Stimulated activated naive B cell treated with anti-CD40 and anti-IgM and Interleukin-4, amounts not matched to agents 10 μg/mL and 1 μg/mL and 100 μg/mL, for 72 hours (primary cell): ENCODE measurements at regions not wholly inside any gene's neighbourhood (a gene's known extent, or its start where the extent isn't known, plus 50 kb on each side); places are given as distances from the start of the nearest gene placed in this dataset.
"Not testable (repeated sequence)": the region's sequence is repeated elsewhere in the genome, so short reads cannot be mapped to it uniquely, and the experiment has no call there.

Experiments used
- ATAC-seq, 2 donors: fragments of 150-1000 bp; cut with Tn5 transposase; replicated peaks; 2 replicates each; pipeline ENCODE4 v1.10.0; 2021; ENCODE audit warnings: moderate library complexity in 1 of 2
- DNase-seq: peaks from one replicate; pipeline ENCODE4 v3.0.0; 2021
- H3K27ac Mint-ChIP-seq: one replicate; pipeline ENCODE4 v1.8.0; 2022; ENCODE audit warnings: mild to moderate bottlenecking, mixed read lengths
- H3K27me3 Mint-ChIP-seq, 2 donors: one replicate each; pipeline ENCODE4 v1.8.0; 2022; ENCODE audit warnings: mixed read lengths in 2 of 2
- H3K36me3 Mint-ChIP-seq, 2 donors: one replicate each; pipeline ENCODE4 v1.8.0; 2022; ENCODE audit warnings: mixed read lengths in 2 of 2, mild to moderate bottlenecking in 1 of 2
- H3K4me1 Mint-ChIP-seq, 2 donors: one replicate each; pipeline ENCODE4 v1.8.0; 2022; ENCODE audit warnings: mixed read lengths in 2 of 2, mild to moderate bottlenecking in 1 of 2
- H3K4me3 Mint-ChIP-seq, 2 donors: one replicate each; pipeline ENCODE4 v1.8.0; 2022; ENCODE audit warnings: mild to moderate bottlenecking in 2 of 2, mixed read lengths in 2 of 2, moderate library complexity in 1 of 2
- H3K9me3 Mint-ChIP-seq, 2 donors: one replicate each; pipeline ENCODE4 v1.8.0; 2022; ENCODE audit warnings: mixed read lengths in 2 of 2, mild to moderate bottlenecking in 1 of 2

GRCh38 chr4:156128616-156129015, 174.9 kb upstream of the CTSO start:
- Mint-ChIP-seq H3K4me1 (no peaks in the 10 kb centered on the region), H3K4me3 (no peak overlapping the region)
- no peak for ATAC-seq

GRCh38 chr4:156118507-156119220, 165.0 kb upstream of the CTSO start:
- H3K27me3 Mint-ChIP-seq = no peaks in the 10 kb centered on the region
- H3K36me3 Mint-ChIP-seq = no peaks in the 10 kb centered on the region
- H3K9me3 Mint-ChIP-seq = no peaks in the 10 kb centered on the region
- no peak overlapping the region for H3K27ac Mint-ChIP-seq
- DNase-seq (no peak), ATAC-seq (no peak)
- H3K4me1 Mint-ChIP-seq = no peaks in the 10 kb centered on the region
- no peak overlapping the region for H3K4me3 Mint-ChIP-seq

More at GRCh38 chr4:156128616-156129015, 174.9 kb upstream of the CTSO start:
- peaks cover 0 to 3% of the 10 kb centered on the region in 2 donors for H3K9me3 Mint-ChIP-seq
- no peak for DNase-seq
- H3K27ac Mint-ChIP-seq = no peak overlapping the region
- H3K36me3 Mint-ChIP-seq = no peaks in the 10 kb centered on the region
- H3K27me3 Mint-ChIP-seq = peaks cover 0 to 5% of the 10 kb centered on the region in 2 donors

GRCh38 chr4:156117743-156118142, 164.1 kb upstream of the CTSO start:
- Mint-ChIP-seq H3K27me3 (no peaks in the 10 kb centered on the region), H3K27ac (no peak overlapping the region)
- no peak for ATAC-seq

GRCh38 chr4:156116991-156117390, 163.3 kb upstream of the CTSO start:
- Mint-ChIP-seq H3K4me3 (no peak overlapping the region), H3K27ac (no peak overlapping the region), H3K4me1 (no peaks in the 10 kb centered on the region), H3K27me3 (no peaks in the 10 kb centered on the region), H3K9me3 (no peaks in the 10 kb centered on the region), H3K36me3 (no peaks in the 10 kb centered on the region)
- ATAC-seq (no peak), DNase-seq (no peak)

More at GRCh38 chr4:156117743-156118142, 164.1 kb upstream of the CTSO start:
- Mint-ChIP-seq H3K36me3 (no peaks in the 10 kb centered on the region), H3K9me3 (no peaks in the 10 kb centered on the region), H3K4me3 (no peak overlapping the region), H3K4me1 (no peaks in the 10 kb centered on the region)
- no peak for DNase-seq

GRCh38 chr4:156113138-156113765, 159.6 kb upstream of the CTSO start:
- Mint-ChIP-seq H3K9me3 (no peaks in the 10 kb centered on the region), H3K4me3 (no peak overlapping the region), H3K27ac (no peak overlapping the region), H3K4me1 (no peaks in the 10 kb centered on the region), H3K36me3 (no peaks in the 10 kb centered on the region), H3K27me3 (peaks cover 0 to 11% of the 10 kb centered on the region in 2 donors)
- DNase-seq (no peak), ATAC-seq (no peak)

GRCh38 chr4:156111686-156112085, 158.0 kb upstream of the CTSO start:
- DNase-seq = no peak
- H3K9me3 Mint-ChIP-seq = no peaks in the 10 kb centered on the region
- H3K36me3 Mint-ChIP-seq = no peaks in the 10 kb centered on the region
- no peak for ATAC-seq
- no peak overlapping the region for H3K27ac Mint-ChIP-seq
- H3K4me3 Mint-ChIP-seq = no peak overlapping the region
- H3K27me3 Mint-ChIP-seq = peaks cover 6 to 11% of the 10 kb centered on the region in 2 donors
- H3K4me1 Mint-ChIP-seq = no peaks in the 10 kb centered on the region

- no peak overlapping the region for H3K4me3 Mint-ChIP-seq
- no peaks in the 10 kb centered on the region for H3K9me3 Mint-ChIP-seq
- H3K4me1 Mint-ChIP-seq = no peaks in the 10 kb centered on the region
- no peaks in the 10 kb centered on the region for H3K36me3 Mint-ChIP-seq
- peaks cover 6 to 11% of the 10 kb centered on the region in 2 donors for H3K27me3 Mint-ChIP-seq
- DNase-seq (no peak), ATAC-seq (no peak)
- H3K27ac Mint-ChIP-seq = no peak overlapping the region
Measured at GRCh38 chr4:156109943-156110900, 156.6 kb upstream of the CTSO start.

- not testable (repeated sequence) for H3K4me3 Mint-ChIP-seq, ATAC-seq, DNase-seq, H3K27ac Mint-ChIP-seq, H3K36me3 Mint-ChIP-seq, H3K4me1 Mint-ChIP-seq, H3K9me3 Mint-ChIP-seq
- peaks cover 6 to 11% of the 10 kb centered on the region in 2 donors for H3K27me3 Mint-ChIP-seq
Measured at GRCh38 chr4:156109087-156109486, 155.4 kb upstream of the CTSO start.

- Mint-ChIP-seq H3K9me3 (no peaks in the 10 kb centered on the region), H3K27ac (no peak overlapping the region), H3K36me3 (no peaks in the 10 kb centered on the region), H3K27me3 (peaks cover 6 to 8% of the 10 kb centered on the region in 2 donors), H3K4me3 (no peak overlapping the region), H3K4me1 (no peaks in the 10 kb centered on the region)
- ATAC-seq = no peak
- no peak for DNase-seq
Measured at GRCh38 chr4:156103311-156103710, 149.6 kb upstream of the CTSO start.

- no peak for DNase-seq
- H3K4me1 Mint-ChIP-seq = no peaks in the 10 kb centered on the region
Measured at GRCh38 chr4:156102411-156102810, 148.7 kb upstream of the CTSO start.

GRCh38 chr4:156101571-156101970, 147.9 kb upstream of the CTSO start:
- Mint-ChIP-seq H3K4me3 (no peak overlapping the region), H3K27me3 (peaks cover 0 to 11% of the 10 kb centered on the region in 2 donors), H3K9me3 (no peaks in the 10 kb centered on the region), H3K27ac (no peak overlapping the region), H3K4me1 (no peaks in the 10 kb centered on the region), H3K36me3 (no peaks in the 10 kb centered on the region)
- no peak for DNase-seq
- ATAC-seq = no peak

More at GRCh38 chr4:156102411-156102810, 148.7 kb upstream of the CTSO start:
- H3K4me3 Mint-ChIP-seq = no peak overlapping the region
- no peak overlapping the region for H3K27ac Mint-ChIP-seq
- peaks cover 0 to 11% of the 10 kb centered on the region in 2 donors for H3K27me3 Mint-ChIP-seq
- no peaks in the 10 kb centered on the region for H3K9me3 Mint-ChIP-seq
- ATAC-seq = no peak
- H3K36me3 Mint-ChIP-seq = no peaks in the 10 kb centered on the region

- no peak overlapping the region for H3K27ac Mint-ChIP-seq
- ATAC-seq (no peak), DNase-seq (no peak)
- peaks cover 0 to 11% of the 10 kb centered on the region in 2 donors for H3K27me3 Mint-ChIP-seq
- H3K4me1 Mint-ChIP-seq = no peaks in the 10 kb centered on the region
- H3K36me3 Mint-ChIP-seq = no peaks in the 10 kb centered on the region
- H3K9me3 Mint-ChIP-seq = no peaks in the 10 kb centered on the region
- H3K4me3 Mint-ChIP-seq = no peak overlapping the region
Measured at GRCh38 chr4:156100651-156101050, 147.0 kb upstream of the CTSO start.

GRCh38 chr4:156098805-156099204, 145.1 kb upstream of the CTSO start:
- H3K27me3 Mint-ChIP-seq = peaks cover 0 to 11% of the 10 kb centered on the region in 2 donors
- H3K4me1 Mint-ChIP-seq = no peaks in the 10 kb centered on the region
- no peak overlapping the region for H3K4me3 Mint-ChIP-seq
- DNase-seq (no peak), ATAC-seq (no peak)
- no peaks in the 10 kb centered on the region for H3K36me3 Mint-ChIP-seq
- H3K27ac Mint-ChIP-seq = no peak overlapping the region
- H3K9me3 Mint-ChIP-seq = no peaks in the 10 kb centered on the region

GRCh38 chr4:156085100-156085499, 131.4 kb upstream of the CTSO start:
- H3K4me1 Mint-ChIP-seq = no peaks in the 10 kb centered on the region
- no peak overlapping the region for H3K4me3 Mint-ChIP-seq
- H3K27ac Mint-ChIP-seq = no peak overlapping the region
- ATAC-seq = no peak
- H3K27me3 Mint-ChIP-seq = no peaks in the 10 kb centered on the region
- H3K36me3 Mint-ChIP-seq = no peaks in the 10 kb centered on the region
- no peak for DNase-seq
- H3K9me3 Mint-ChIP-seq = no peaks in the 10 kb centered on the region
